ENCODE measurements at regions not wholly inside any gene's neighbourhood (a gene's known extent, or its start where the extent isn't known, plus 50 kb on each side); places are given as distances from the start of the nearest gene placed in this dataset.

DNA sequence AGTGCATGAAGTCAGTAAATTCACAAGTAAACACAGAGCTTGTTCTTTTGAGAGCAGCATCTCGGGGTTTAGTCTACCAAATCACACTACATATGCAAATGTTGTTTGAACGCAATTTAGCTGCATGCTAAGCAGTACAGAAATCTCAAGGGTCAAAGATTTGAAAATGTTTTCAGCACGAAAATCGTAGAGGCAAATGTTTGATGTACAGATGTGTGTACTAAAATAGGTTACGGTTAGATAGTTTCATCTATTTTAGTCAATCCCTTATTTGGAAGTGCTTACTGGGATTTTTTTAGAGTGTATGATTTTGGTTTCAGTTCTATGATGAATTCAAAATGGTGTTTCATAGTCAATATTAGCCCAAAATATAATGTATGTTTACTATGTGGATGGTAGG, 1928.2 kb upstream of the TENM3 start:
- Histone ChIP-seq H3K36me3 (ENCODE audit: low read depth, missing control alignments) (no peaks in the 10 kb centered on the region), H3K9me3 (no peaks in the 10 kb centered on the region), H3K4me3 (no peak overlapping the region), H3K4me1 (no peaks in the 10 kb centered on the region), H3K27me3 (no peaks in the 10 kb centered on the region), H3K27ac (no peak overlapping the region)
- no peak for DNase-seq
- TF ChIP-seq CTCF (IDR thresholded peaks at IDR 0.05) (no peak), POLR2A (IDR thresholded peaks at IDR 0.05) (no peak)
- 75 to 89% methylated on average over 5 of the region's 5 CpGs for WGBS, 2 donors
- intact Hi-C loops (cut with DNase I; ENCODE audit: low total_unique reads) = no loop called here

DNA sequence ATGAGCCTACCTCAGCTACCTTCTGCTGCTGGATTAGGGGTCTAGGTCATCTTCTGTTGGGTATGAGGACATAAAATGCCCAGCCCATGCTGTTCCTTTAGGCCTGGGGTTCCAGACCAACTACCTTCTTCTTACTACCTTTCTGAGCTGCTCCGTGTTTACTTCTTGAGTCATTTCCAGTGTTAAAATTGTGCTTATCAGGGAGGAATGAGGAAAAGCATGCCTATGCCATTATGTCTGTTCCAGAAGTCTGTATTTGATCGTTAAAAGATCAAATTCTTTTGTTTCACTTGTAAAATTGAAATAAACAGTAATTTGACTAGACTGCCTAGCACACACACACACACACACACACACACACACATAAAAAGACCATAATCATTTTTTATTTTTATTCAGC, 1912.7 kb upstream of the TENM3 start:
- Histone ChIP-seq H3K9me3 (no peaks in the 10 kb centered on the region), H3K27ac (no peak overlapping the region), H3K27me3 (no peaks in the 10 kb centered on the region), H3K4me3 (no peak overlapping the region), H3K4me1 (no peaks in the 10 kb centered on the region), H3K36me3 (ENCODE audit: low read depth, missing control alignments) (no peaks in the 10 kb centered on the region)
- no peak for DNase-seq
- WGBS, 2 donors = 72 to 80% methylated on average over 2 of the region's 2 CpGs
- TF ChIP-seq POLR2A (IDR thresholded peaks at IDR 0.05) (no peak), CTCF (IDR thresholded peaks at IDR 0.05) (no peak)
- intact Hi-C loops (cut with DNase I; ENCODE audit: low total_unique reads) = no loop called here

- DNase-seq = no peak
- no peaks in the 10 kb centered on the region for H3K27me3 ChIP-seq
- H3K4me1 ChIP-seq = no peaks in the 10 kb centered on the region
- 92% methylated on average over 4 of the region's 4 CpGs for WGBS, 2 donors
- no peak overlapping the region for H3K27ac ChIP-seq
- intact Hi-C loops (cut with DNase I; ENCODE audit: low total_unique reads) = no loop called here
- no peaks in the 10 kb centered on the region for H3K9me3 ChIP-seq
- no peaks in the 10 kb centered on the region for H3K36me3 ChIP-seq (ENCODE audit: low read depth, missing control alignments)
- TF ChIP-seq POLR2A (IDR thresholded peaks at IDR 0.05) (no peak), CTCF (IDR thresholded peaks at IDR 0.05) (no peak)
- no peak overlapping the region for H3K4me3 ChIP-seq
Measured at GRCh38 chr4:180333162-180333561, 1910.0 kb upstream of the TENM3 start.

- whole genome bisulfite sequencing, 2 donors = 85 to 94% methylated on average over 1 of the region's 1 CpG
Measured at GRCh38 chr4:180335566-180335965, 1907.6 kb upstream of the TENM3 start.

More at GRCh38 chr4:180335566-180335965, 1907.6 kb upstream of the TENM3 start:
- intact Hi-C loops (cut with DNase I; ENCODE audit: low total_unique reads) = no loop called here
- no peak for DNase-seq
- no peak overlapping the region for H3K27ac ChIP-seq
- H3K4me1 ChIP-seq = no peaks in the 10 kb centered on the region
- no peak overlapping the region for H3K4me3 ChIP-seq
- H3K9me3 ChIP-seq = no peaks in the 10 kb centered on the region
- H3K27me3 ChIP-seq = no peaks in the 10 kb centered on the region
- TF ChIP-seq POLR2A (IDR thresholded peaks at IDR 0.05) (no peak), CTCF (IDR thresholded peaks at IDR 0.05) (no peak)
- no peaks in the 10 kb centered on the region for H3K36me3 ChIP-seq (ENCODE audit: low read depth, missing control alignments)
